ENCODE measurements at regions not wholly inside any gene's neighbourhood (a gene's known extent, or its start where the extent isn't known, plus 50 kb on each side); places are given as distances from the start of the nearest gene placed in this dataset.

GRCh38 chr12:69019910-69020309 is 86.9 kb upstream of the CPM start:
- TF ChIP-seq CTCF (IDR thresholded peaks at IDR 0.05), result no peak
- intact Hi-C loops (cut with DNase I), result no loop called here
- Histone ChIP-seq H3K27ac (no peak overlapping the region), H3K27me3 (no peaks in the 10 kb centered on the region), H3K9me3 (no peaks in the 10 kb centered on the region), H3K4me3 (no peak overlapping the region), H3K4me1 (no peaks in the 10 kb centered on the region), H3K36me3 (no peaks in the 10 kb centered on the region)
- DNase-seq (no peak), FAIRE-seq (no peak), ATAC-seq (no peak)

GRCh38 chr12:69022674-69023073 is 89.7 kb upstream of the CPM start:
- no peak overlapping the region for H3K4me3 ChIP-seq
- no peak for TF ChIP-seq CTCF (IDR thresholded peaks at IDR 0.05)
- WGBS, 2 donors, result 94 to 95% methylated on average over 4 of the region's 4 CpGs
- no peaks in the 10 kb centered on the region for H3K9me3 ChIP-seq
- H3K27ac ChIP-seq, result no peak overlapping the region
- no peaks in the 10 kb centered on the region for H3K4me1 ChIP-seq
- no peak for DNase-seq
- no peaks in the 10 kb centered on the region for H3K36me3 ChIP-seq
- no peak for FAIRE-seq
- intact Hi-C loops (cut with DNase I), result no loop called here
- no peaks in the 10 kb centered on the region for H3K27me3 ChIP-seq
- ATAC-seq, result no peak

- Histone ChIP-seq H3K36me3 (no peaks in the 10 kb centered on the region), H3K4me3 (no peak overlapping the region), H3K27me3 (no peaks in the 10 kb centered on the region), H3K4me1 (no peaks in the 10 kb centered on the region), H3K9me3 (no peaks in the 10 kb centered on the region), H3K27ac (peak overlapping the region in 1 of 4 donors; percentile 68)
- FAIRE-seq, result no peak
- DNase-seq, result no peak
- no peak for TF ChIP-seq CTCF (IDR thresholded peaks at IDR 0.05)
- peak in 3 of 4 donors; percentile 14 to 29 (median 26) for ATAC-seq
- intact Hi-C loops (cut with DNase I), result no loop called here
- 54 to 61% methylated on average over 5 of the region's 5 CpGs for WGBS, 2 donors
These were observed 90.9 kb upstream of the CPM start for GRCh38 chr12:69023840-69024239.

GRCh38 chr12:69024413-69024812 is 91.4 kb upstream of the CPM start:
- WGBS, 2 donors, result 46 to 58% methylated on average over 7 of the region's 7 CpGs
- intact Hi-C loops (cut with DNase I), result no loop called here
- Histone ChIP-seq H3K27me3 (no peaks in the 10 kb centered on the region), H3K36me3 (no peaks in the 10 kb centered on the region), H3K4me3 (no peak overlapping the region), H3K27ac (peak overlapping the region in 3 of 4 donors; percentile 12 to 68 (median 58)), H3K9me3 (no peaks in the 10 kb centered on the region), H3K4me1 (no peaks in the 10 kb centered on the region)
- no peak for TF ChIP-seq CTCF (IDR thresholded peaks at IDR 0.05)
- FAIRE-seq (no peak), ATAC-seq (peak; percentile 87 to 97 (median 96)), DNase-seq (peak in 4 of 6 donors; percentile 53 to 64 (median 59))

- no peaks in the 10 kb centered on the region for H3K9me3 ChIP-seq
- peak in 2 of 4 donors; percentile 15 to 19 for ATAC-seq
- H3K27me3 ChIP-seq, result no peaks in the 10 kb centered on the region
- no peak for FAIRE-seq
- no peaks in the 10 kb centered on the region for H3K36me3 ChIP-seq
- no peaks in the 10 kb centered on the region for H3K4me1 ChIP-seq
- H3K27ac ChIP-seq, result peak overlapping the region in 3 of 4 donors; percentile 12 to 68 (median 58)
- intact Hi-C loops (cut with DNase I), result no loop called here
- H3K4me3 ChIP-seq, result no peak overlapping the region
- no peak for DNase-seq
- WGBS, 2 donors, result 38 to 41% methylated on average over 4 of the region's 4 CpGs
- TF ChIP-seq CTCF (IDR thresholded peaks at IDR 0.05), result no peak
These were observed 91.9 kb upstream of the CPM start for GRCh38 chr12:69024907-69025306.

All from pancreas (tissue), 10 donors.